Fibroblast of lung (primary cell): ENCODE measurements at regions not wholly inside any gene's neighbourhood (a gene's known extent, or its start where the extent isn't known, plus 50 kb on each side); places are given as distances from the start of the nearest gene placed in this dataset.
A peak's percentile ranks its signal among the peaks of the same experiment; 100 is the strongest.

Experiments used
- DNase-seq, 2 donors: peaks; one replicate each; pipeline versions ENCODE4 v3.0.0 to v3.0.0-alpha.2; 2010; ENCODE audit warnings: low read depth in 2 of 2
- H2AFZ ChIP-seq: 2 replicates; pipeline ENCODE4 v1.5.1; 2012; ENCODE audit warnings: low read length, control low read depth, inconsistent platforms
- H3K27ac ChIP-seq: 2 replicates; pipeline ENCODE4 v1.5.1; 2011; ENCODE audit warnings: low read length, control low read depth; ENCODE audit not compliant: insufficient read depth
- H3K27me3 ChIP-seq: 2 replicates; pipeline ENCODE4 v1.5.1; 2011; ENCODE audit warnings: mild to moderate bottlenecking, low read length; ENCODE audit not compliant: control insufficient read depth, insufficient read depth
- H3K36me3 ChIP-seq: 2 replicates; pipeline ENCODE4 v1.5.1; 2011; ENCODE audit warnings: low read length; ENCODE audit not compliant: control insufficient read depth, insufficient read depth
- H3K4me1 ChIP-seq: 2 replicates; pipeline ENCODE4 v1.5.1; 2011; ENCODE audit warnings: low read length; ENCODE audit not compliant: control insufficient read depth, insufficient read depth; ENCODE audit errors: extremely low read depth
- H3K4me2 ChIP-seq: 2 replicates; pipeline ENCODE4 v1.5.1; 2011; ENCODE audit warnings: low read length, control low read depth; ENCODE audit not compliant: insufficient read depth; ENCODE audit errors: extremely low read depth
- H3K4me3 ChIP-seq, 4 experiments: fragments of 200-600 bp in 1 of 4; sonication (generic) in 1 of 4; replicated peaks in 1 of 4; 2 replicates each; pipeline ENCODE4 v1.5.1; 2011 to 2016; ENCODE audit warnings: low read length in 4 of 4, low read depth in 3 of 4, mild to moderate bottlenecking in 3 of 4, control low read depth in 2 of 4, inconsistent platforms in 1 of 4, mixed read lengths in 1 of 4; ENCODE audit not compliant: insufficient read depth in 1 of 4; ENCODE audit errors: control extremely low read depth in 1 of 4
- H3K79me2 ChIP-seq: 2 replicates; pipeline ENCODE4 v1.5.1; 2012; ENCODE audit warnings: mild to moderate bottlenecking, low read length, inconsistent platforms; ENCODE audit not compliant: control insufficient read depth, insufficient read depth
- H3K9ac ChIP-seq: 2 replicates; pipeline ENCODE4 v1.5.1; 2011; ENCODE audit warnings: mild to moderate bottlenecking, low read length, control low read depth; ENCODE audit not compliant: insufficient read depth
- H3K9me3 ChIP-seq: 2 replicates; pipeline ENCODE4 v1.5.1; 2012; ENCODE audit warnings: low read depth, low read length; ENCODE audit not compliant: control insufficient read depth, insufficient read depth
- H4K20me1 ChIP-seq: 2 replicates; pipeline ENCODE4 v1.5.1; 2011; ENCODE audit warnings: low read length; ENCODE audit not compliant: control insufficient read depth, insufficient read depth; ENCODE audit errors: extremely low read depth
- CTCF ChIP-seq, 2 donors: IDR thresholded peaks in 1 of 2; conservative IDR thresholded peaks in 1 of 2; 1 replicate in 1 of 2; 2 replicates in 1 of 2; pipeline ENCODE4 v1.5.1; 2011 to 2012; ENCODE audit warnings: low read length in 2 of 2, control low read depth in 1 of 2, inconsistent platforms in 1 of 2, low read depth in 1 of 2, mild to moderate bottlenecking in 1 of 2
- EZH2 ChIP-seq: IDR thresholded peaks from 2 replicates; pipeline ENCODE4 v1.5.1; 2012; ENCODE audit warnings: low read length, control low read depth, mild to moderate bottlenecking; ENCODE audit errors: missing control alignments

GRCh38 chr3:27978440-27978839, 256.3 kb upstream of the EOMES start:
- Histone ChIP-seq H3K79me2 (no peaks in the 10 kb centered on the region), H3K9ac (no peak overlapping the region), H3K4me3 (no peak overlapping the region), H3K27me3 (no peaks in the 10 kb centered on the region), H4K20me1 (no peaks in the 10 kb centered on the region), H3K36me3 (no peaks in the 10 kb centered on the region), H3K27ac (no peak overlapping the region), H2AFZ (no peak overlapping the region), H3K4me2 (no peak overlapping the region), H3K4me1 (no peaks in the 10 kb centered on the region), H3K9me3 (no peaks in the 10 kb centered on the region)
- TF ChIP-seq EZH2 (no peak), CTCF (conservative IDR thresholded peaks at IDR 0.05 in 1 of 2, IDR thresholded peaks at IDR 0.05 in 1 of 2; ENCODE audit: low read depth in 1 of 2, low read length in 2 of 2) (no peak)
- peak in 1 of 2 donors; percentile 1 for DNase-seq

GRCh38 chr3:27985369-27986035, 255.9 kb upstream of the CMC1 start:
- Histone ChIP-seq H2AFZ (no peak overlapping the region), H3K4me1 (no peaks in the 10 kb centered on the region), H3K4me2 (no peak overlapping the region), H3K36me3 (no peaks in the 10 kb centered on the region), H3K79me2 (no peaks in the 10 kb centered on the region), H4K20me1 (no peaks in the 10 kb centered on the region), H3K27ac (no peak overlapping the region), H3K4me3 (no peak overlapping the region), H3K9me3 (no peaks in the 10 kb centered on the region), H3K27me3 (no peaks in the 10 kb centered on the region), H3K9ac (no peak overlapping the region)
- peak in 1 of 2 donors; percentile 11 for DNase-seq
- TF ChIP-seq CTCF (conservative IDR thresholded peaks at IDR 0.05 in 1 of 2, IDR thresholded peaks at IDR 0.05 in 1 of 2; ENCODE audit: low read depth in 1 of 2, low read length in 2 of 2) (no peak), EZH2 (no peak)

GRCh38 chr3:27986234-27986879, 255.1 kb upstream of the CMC1 start:
- Histone ChIP-seq H3K9ac (no peak overlapping the region), H3K4me2 (no peak overlapping the region), H2AFZ (no peak overlapping the region), H3K36me3 (no peaks in the 10 kb centered on the region), H3K27ac (no peak overlapping the region), H3K4me3 (no peak overlapping the region), H3K4me1 (no peaks in the 10 kb centered on the region), H4K20me1 (no peaks in the 10 kb centered on the region), H3K79me2 (no peaks in the 10 kb centered on the region), H3K9me3 (no peaks in the 10 kb centered on the region), H3K27me3 (no peaks in the 10 kb centered on the region)
- TF ChIP-seq EZH2 (no peak), CTCF (conservative IDR thresholded peaks at IDR 0.05 in 1 of 2, IDR thresholded peaks at IDR 0.05 in 1 of 2; ENCODE audit: low read depth in 1 of 2, low read length in 2 of 2) (no peak)
- DNase-seq: no peak
